ENCODE measurements at regions not wholly inside any gene's neighbourhood (a gene's known extent, or its start where the extent isn't known, plus 50 kb on each side); places are given as distances from the start of the nearest gene placed in this dataset.

GRCh38 chr2:221970389-221970788 is 328.4 kb downstream of the PAX3 start:
- TF ChIP-seq EZH2 (IDR thresholded peaks at IDR 0.05; ENCODE audit: insufficient read depth, poor library complexity, severe bottlenecking) (no peak), EZH2phosphoT487 (IDR thresholded peaks at IDR 0.05; ENCODE audit: insufficient read depth, low read depth) (no peak)
